Activated T-cell treated with anti-CD3 and anti-CD28 coated beads, Interleukin-2, amount 50 U/mL, for 4 hours (primary cell): ENCODE measurements at regions not wholly inside any gene's neighbourhood (a gene's known extent, or its start where the extent isn't known, plus 50 kb on each side); places are given as distances from the start of the nearest gene placed in this dataset.
"Not testable (repeated sequence)": the region's sequence is repeated elsewhere in the genome, so short reads cannot be mapped to it uniquely, and the experiment has no call there.

ENCODE experiments used
- ATAC-seq, 2 donors: fragments of 200-7000 bp; cut with Tn5 transposase; one replicate each; pipeline ENCODE4 v1.10.0; 2021
- DNase-seq: peaks from one replicate; pipeline ENCODE4 v3.0.0-alpha.2; 2020
- H3K27me3 Mint-ChIP-seq: one replicate; pipeline ENCODE4 v1.8.0; 2021; ENCODE audit warnings: low read depth, mixed read lengths
- H3K36me3 Mint-ChIP-seq: one replicate; pipeline ENCODE4 v1.8.0; 2022; ENCODE audit warnings: mixed read lengths; ENCODE audit not compliant: insufficient read depth
- H3K4me1 Mint-ChIP-seq: one replicate; pipeline ENCODE4 v1.8.0; 2021; ENCODE audit warnings: low read depth, mixed read lengths
- H3K4me3 Mint-ChIP-seq: one replicate; pipeline ENCODE4 v1.8.0; 2021; ENCODE audit warnings: mild to moderate bottlenecking, moderate library complexity, mixed read lengths
- H3K9me3 Mint-ChIP-seq: one replicate; pipeline ENCODE4 v1.8.0; 2021; ENCODE audit warnings: mixed read lengths

GRCh38 chr14:89743828-89744227 lies 210.7 kb downstream of the EFCAB11 start:
- no peak overlapping the region for H3K4me3 Mint-ChIP-seq

GRCh38 chr14:89740241-89740640 lies 214.3 kb downstream of the EFCAB11 start:
- peaks cover 10% of the 10 kb centered on the region for H3K4me1 Mint-ChIP-seq
- no peak for DNase-seq
- no peaks in the 10 kb centered on the region for H3K36me3 Mint-ChIP-seq

More at GRCh38 chr14:89743828-89744227, 210.7 kb downstream of the EFCAB11 start:
- ATAC-seq (no peak), DNase-seq (no peak)
- Mint-ChIP-seq H3K9me3 (peaks cover 20% of the 10 kb centered on the region), H3K4me1 (peaks cover 6% of the 10 kb centered on the region), H3K27me3 (no peaks in the 10 kb centered on the region), H3K36me3 (peaks cover 4% of the 10 kb centered on the region)

DNA sequence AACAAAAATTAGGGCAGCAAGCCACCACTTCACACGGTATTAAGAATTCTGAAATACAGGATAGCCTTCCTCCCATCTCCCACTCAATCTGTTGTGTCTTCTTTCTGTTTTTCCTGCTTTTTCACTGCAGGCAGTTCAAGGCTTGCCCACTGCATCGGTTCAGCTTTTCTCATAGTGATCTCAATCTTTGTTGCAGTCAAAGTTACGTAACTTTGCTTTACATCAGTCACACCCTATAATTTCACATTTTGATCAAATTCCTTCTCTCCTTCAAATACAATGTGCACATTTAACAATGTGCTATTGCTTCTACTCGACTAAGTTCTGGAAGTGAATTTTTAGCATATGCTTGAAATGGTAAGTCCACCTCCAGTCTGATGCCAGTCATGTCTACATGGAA lies 217.6 kb downstream of the EFCAB11 start:
- no peak for DNase-seq
- Mint-ChIP-seq H3K27me3 (no peaks in the 10 kb centered on the region), H3K4me3 (no peak overlapping the region), H3K36me3 (peaks cover 4% of the 10 kb centered on the region), H3K4me1 (peaks cover 6% of the 10 kb centered on the region), H3K9me3 (peaks cover 12% of the 10 kb centered on the region)
- no peak for ATAC-seq

More at GRCh38 chr14:89740241-89740640, 214.3 kb downstream of the EFCAB11 start:
- Mint-ChIP-seq H3K9me3 (peaks cover 5% of the 10 kb centered on the region), H3K27me3 (no peaks in the 10 kb centered on the region), H3K4me3 (no peak overlapping the region)
- no peak for ATAC-seq

DNA sequence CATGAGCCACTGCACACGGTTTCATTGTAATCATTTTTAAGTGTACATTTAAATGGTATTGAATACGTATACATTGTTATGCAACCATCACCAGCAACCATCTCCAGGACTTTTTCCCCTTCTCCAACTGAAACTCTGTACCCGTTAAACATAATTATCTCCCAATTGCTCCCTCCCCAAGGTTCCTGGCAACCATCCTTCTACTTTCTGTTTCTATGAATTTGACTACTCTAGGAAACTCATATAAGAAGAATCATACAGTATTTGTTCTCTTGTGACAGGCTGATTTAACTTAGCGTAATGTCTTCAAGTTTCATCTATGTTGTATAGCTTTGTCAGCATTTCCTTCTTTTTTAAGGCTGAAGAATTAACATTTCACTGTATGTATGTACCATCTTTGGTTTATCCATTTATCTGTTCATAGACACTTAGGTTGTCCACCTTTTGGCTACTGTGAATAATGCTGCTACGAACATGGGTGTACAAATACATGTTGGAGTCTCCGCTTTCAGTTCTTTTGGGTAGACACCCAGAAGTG lies 223.1 kb downstream of the EFCAB11 start:
- H3K9me3 Mint-ChIP-seq = peaks cover 11% of the 10 kb centered on the region
- H3K4me1 Mint-ChIP-seq = peaks cover 11% of the 10 kb centered on the region
- H3K27me3 Mint-ChIP-seq = no peaks in the 10 kb centered on the region
- DNase-seq = no peak
- no peak for ATAC-seq
- H3K36me3 Mint-ChIP-seq = peaks cover 4% of the 10 kb centered on the region
- no peak overlapping the region for H3K4me3 Mint-ChIP-seq

DNA sequence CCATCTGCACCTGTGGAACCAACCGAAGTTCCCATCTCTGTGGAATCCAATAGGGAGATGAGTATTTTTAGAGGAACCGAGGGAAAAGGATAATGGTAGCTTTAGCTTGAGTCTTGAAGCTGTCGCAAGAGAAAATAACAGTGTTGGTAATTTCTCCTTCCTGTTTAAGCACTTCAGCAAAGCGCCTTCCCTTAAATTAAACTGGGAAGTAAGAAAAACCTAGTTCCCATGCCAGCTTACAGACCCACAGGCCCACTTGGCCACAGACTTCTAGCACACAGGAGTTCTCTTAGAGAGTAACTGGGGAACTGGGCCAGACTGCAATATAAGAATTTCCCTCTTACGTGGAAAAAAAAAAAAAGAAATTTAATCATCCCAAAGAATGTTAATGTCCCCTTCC lies 223.8 kb downstream of the EFCAB11 start:
- H3K27me3 Mint-ChIP-seq = no peaks in the 10 kb centered on the region
- no peak overlapping the region for H3K4me3 Mint-ChIP-seq
- H3K36me3 Mint-ChIP-seq = peaks cover 4% of the 10 kb centered on the region
- ATAC-seq (no peak), DNase-seq (no peak)
- peaks cover 18% of the 10 kb centered on the region for H3K4me1 Mint-ChIP-seq
- peaks cover 11% of the 10 kb centered on the region for H3K9me3 Mint-ChIP-seq

DNA sequence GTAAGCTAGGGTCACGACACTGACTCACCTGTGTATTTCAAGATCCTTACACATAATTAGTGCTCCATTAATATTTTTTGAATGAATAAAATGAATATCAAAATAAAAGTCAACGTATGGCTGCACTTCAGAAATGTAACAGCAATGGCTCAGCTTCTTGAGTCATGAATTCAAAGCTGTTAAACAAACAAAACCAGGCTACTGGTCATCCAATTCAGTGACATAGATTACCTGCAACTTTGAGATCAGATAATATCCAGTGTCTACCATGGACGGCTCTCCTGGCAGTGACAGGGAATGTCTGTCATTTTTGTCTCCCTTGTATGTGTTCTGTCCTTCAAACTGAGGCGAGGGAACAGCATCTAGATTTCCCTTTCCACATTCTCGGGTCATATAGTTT lies 225.6 kb downstream of the EFCAB11 start:
- Mint-ChIP-seq H3K9me3 (peaks cover 10% of the 10 kb centered on the region), H3K4me3 (no peak overlapping the region), H3K4me1 (peaks cover 34% of the 10 kb centered on the region), H3K27me3 (no peaks in the 10 kb centered on the region), H3K36me3 (peaks cover 4% of the 10 kb centered on the region)
- ATAC-seq (no peak), DNase-seq (no peak)

- H3K4me1 Mint-ChIP-seq = peaks cover 62% of the 10 kb centered on the region
- H3K9me3 Mint-ChIP-seq, H3K4me3 Mint-ChIP-seq, H3K27me3 Mint-ChIP-seq, H3K36me3 Mint-ChIP-seq: not testable (repeated sequence)
- peak; percentile 46 to 48 for ATAC-seq
- peak; percentile 15 for DNase-seq
Measured at GRCh38 chr14:89726226-89726625, 228.3 kb downstream of the EFCAB11 start.

DNA sequence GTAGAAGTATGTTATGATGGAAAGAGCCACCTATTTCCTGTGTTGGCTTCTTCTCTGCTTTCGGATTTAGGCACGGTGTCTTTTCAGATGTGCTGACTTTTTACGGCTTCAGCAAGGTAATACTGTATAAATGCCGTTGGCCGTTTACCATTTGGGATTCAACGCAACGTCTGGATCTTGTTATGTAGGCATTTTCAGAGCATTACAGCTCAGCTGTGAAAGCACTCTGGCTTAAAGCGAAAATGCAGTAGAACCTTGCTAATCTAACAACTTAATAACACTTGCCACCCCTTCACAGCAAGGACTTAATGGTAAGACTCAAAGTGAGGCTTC lies 229.9 kb downstream of the EFCAB11 start:
- ATAC-seq (peak; percentile 34 to 39), DNase-seq (no peak)
- H3K36me3 Mint-ChIP-seq = no peaks in the 10 kb centered on the region
- H3K4me3 Mint-ChIP-seq = peak overlapping the region; percentile 78
- no peaks in the 10 kb centered on the region for H3K9me3 Mint-ChIP-seq
- no peaks in the 10 kb centered on the region for H3K27me3 Mint-ChIP-seq
- peaks cover 78% of the 10 kb centered on the region for H3K4me1 Mint-ChIP-seq

- Mint-ChIP-seq H3K4me3 (peak overlapping the region; percentile 78), H3K9me3 (no peaks in the 10 kb centered on the region), H3K27me3 (no peaks in the 10 kb centered on the region), H3K36me3 (no peaks in the 10 kb centered on the region), H3K4me1 (peaks cover 83% of the 10 kb centered on the region)
- DNase-seq (no peak), ATAC-seq (no peak)
Measured at GRCh38 chr14:89723930-89724627, 230.5 kb downstream of the EFCAB11 start.

- DNase-seq (no peak), ATAC-seq (no peak)
- H3K36me3 Mint-ChIP-seq = no peaks in the 10 kb centered on the region
- peaks cover 89% of the 10 kb centered on the region for H3K4me1 Mint-ChIP-seq
- H3K4me3 Mint-ChIP-seq = no peak overlapping the region
- no peaks in the 10 kb centered on the region for H3K9me3 Mint-ChIP-seq
- H3K27me3 Mint-ChIP-seq = no peaks in the 10 kb centered on the region
Measured at GRCh38 chr14:89721956-89722355, 232.6 kb downstream of the EFCAB11 start.

DNA sequence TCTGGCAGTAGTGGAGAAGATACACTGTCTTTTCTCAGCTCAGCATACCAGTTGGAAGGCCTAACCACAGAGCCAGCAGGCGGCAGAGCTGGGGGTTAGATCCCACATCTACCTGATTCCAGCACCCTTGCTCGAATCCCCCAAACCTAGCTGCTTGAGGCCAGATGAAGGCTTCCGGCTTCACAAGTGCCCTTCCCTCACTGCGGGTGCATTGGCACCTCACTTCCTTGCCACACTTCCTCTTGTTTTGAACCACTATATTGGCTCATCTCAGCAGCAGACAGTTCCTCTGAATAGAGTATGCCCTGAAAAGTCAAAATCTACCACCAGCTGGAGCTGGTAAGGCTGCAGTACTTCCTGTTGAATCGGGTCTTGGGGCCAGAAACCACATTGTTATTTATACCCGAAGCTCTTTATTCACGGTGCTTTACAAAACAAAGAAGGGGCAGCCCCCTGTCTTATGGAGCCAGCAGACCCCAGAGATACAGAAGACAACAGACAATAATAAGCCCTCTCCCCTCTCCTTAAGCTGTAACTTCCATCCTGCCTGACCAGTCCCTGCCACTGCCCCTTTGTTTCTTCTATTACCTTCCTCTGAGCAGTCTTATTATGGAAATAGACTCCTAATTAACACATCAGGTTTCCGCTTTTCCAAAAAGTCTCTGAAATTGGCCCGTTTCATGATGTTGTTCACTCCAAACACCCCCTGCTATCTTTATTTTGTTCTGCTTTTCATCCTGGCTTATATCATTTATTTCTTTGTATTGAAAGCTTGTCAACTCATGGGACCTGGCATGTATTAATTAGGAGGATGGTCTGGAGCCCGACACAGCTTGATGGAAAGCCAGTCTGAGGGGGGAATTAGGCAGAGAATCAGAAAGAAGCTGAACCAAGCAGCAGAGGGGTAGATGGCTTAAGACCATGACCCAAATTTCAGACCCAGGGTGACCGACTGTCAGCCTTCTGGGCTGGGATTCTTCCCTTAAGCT lies 233.5 kb downstream of the EFCAB11 start:
- Mint-ChIP-seq H3K4me3 (peak overlapping the region; percentile 50), H3K9me3 (no peaks in the 10 kb centered on the region), H3K4me1 (peaks cover 86% of the 10 kb centered on the region), H3K27me3 (no peaks in the 10 kb centered on the region), H3K36me3 (no peaks in the 10 kb centered on the region)
- ATAC-seq (peak; percentile 83 to 87), DNase-seq (peak; percentile 48)

DNA sequence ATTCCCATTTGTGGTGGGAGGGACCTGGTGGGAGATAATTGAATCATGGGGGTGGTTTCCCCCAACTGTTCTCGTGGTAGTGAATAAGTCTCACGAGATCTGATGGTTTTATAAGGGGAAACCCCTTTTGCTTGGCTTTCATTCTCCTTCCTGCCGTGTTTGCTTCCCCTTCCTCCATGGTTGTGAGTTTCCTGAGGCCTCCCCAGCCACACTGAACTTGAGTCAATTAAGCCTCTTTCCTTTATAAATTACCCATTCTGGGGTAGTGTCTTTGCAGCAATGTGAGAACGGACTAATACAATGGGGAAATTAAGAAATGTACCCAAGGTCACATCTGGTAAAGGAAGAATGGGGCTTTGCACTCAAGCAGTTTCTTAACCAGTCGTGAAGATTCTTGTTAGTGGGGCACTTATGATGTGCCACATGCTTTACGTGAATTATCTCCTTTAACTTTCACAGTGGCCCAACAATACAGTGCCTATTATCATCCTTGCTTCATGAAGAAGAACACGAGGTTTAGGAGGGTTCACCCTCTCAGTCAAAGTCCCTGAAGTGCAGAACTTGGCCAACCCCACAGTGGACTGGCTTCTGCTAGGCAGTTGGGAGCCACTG lies 234.3 kb downstream of the EFCAB11 start:
- ATAC-seq = peak; percentile 5 to 9
- Mint-ChIP-seq H3K36me3 (no peaks in the 10 kb centered on the region), H3K9me3 (no peaks in the 10 kb centered on the region), H3K27me3 (no peaks in the 10 kb centered on the region), H3K4me3 (no peak overlapping the region), H3K4me1 (peaks cover 82% of the 10 kb centered on the region)
- no peak for DNase-seq

DNA sequence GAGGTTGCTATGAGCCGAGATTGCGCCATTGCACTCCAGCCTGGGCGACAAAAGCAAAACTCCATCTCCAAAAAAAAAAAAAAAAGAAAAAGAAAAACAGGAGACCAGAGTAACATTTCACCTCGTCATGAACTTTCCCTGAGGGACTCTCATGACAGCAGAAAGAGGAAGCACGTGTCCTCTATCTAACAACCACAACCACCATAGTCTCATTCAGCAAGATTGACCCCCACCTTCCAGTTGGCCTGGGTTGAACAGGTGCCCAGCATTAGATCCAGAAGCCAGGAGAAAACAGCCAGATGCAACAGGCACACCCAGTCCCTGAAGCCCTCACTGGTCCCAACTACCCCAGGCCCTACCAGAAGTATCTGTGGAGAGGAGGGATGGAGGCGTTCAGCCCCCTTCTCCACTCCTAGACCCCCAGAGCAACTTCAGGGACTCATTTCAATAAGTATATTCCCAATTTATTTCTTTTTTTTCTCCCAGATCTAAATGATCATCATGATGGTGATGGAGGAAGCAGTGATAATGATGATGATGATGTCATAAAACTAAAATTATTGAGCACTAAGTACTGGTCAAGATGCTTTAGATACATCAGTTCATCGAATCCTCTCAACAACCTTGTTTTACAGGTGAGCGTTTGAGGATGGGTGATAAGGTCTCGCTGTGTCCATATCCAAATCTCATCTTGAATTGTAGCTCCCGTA lies 235.0 kb downstream of the EFCAB11 start:
- Mint-ChIP-seq H3K4me3 (no peak overlapping the region), H3K9me3 (no peaks in the 10 kb centered on the region), H3K27me3 (no peaks in the 10 kb centered on the region), H3K4me1 (peaks cover 82% of the 10 kb centered on the region), H3K36me3 (no peaks in the 10 kb centered on the region)
- ATAC-seq (no peak), DNase-seq (no peak)
